Nephron progenitor cell (in vitro differentiated cells): ENCODE measurements at regions not wholly inside any gene's neighbourhood (a gene's known extent, or its start where the extent isn't known, plus 50 kb on each side); places are given as distances from the start of the nearest gene placed in this dataset.

Experiments
- DNase-seq: peaks from one replicate; pipeline ENCODE4 v3.0.0; 2021
- H3K27ac Mint-ChIP-seq: 2 replicates; pipeline ENCODE4 v1.8.0; 2021; ENCODE audit warnings: mild to moderate bottlenecking, moderate library complexity, mixed read lengths
- H3K27me3 Mint-ChIP-seq: 2 replicates; pipeline ENCODE4 v1.8.0; 2021; ENCODE audit warnings: mild to moderate bottlenecking, low read depth, mixed read lengths; ENCODE audit not compliant: poor library complexity
- H3K36me3 Mint-ChIP-seq: 2 replicates; pipeline ENCODE4 v1.8.0; 2021; ENCODE audit warnings: low read depth, mixed read lengths
- H3K4me1 Mint-ChIP-seq: 2 replicates; pipeline ENCODE4 v1.8.0; 2021; ENCODE audit warnings: mixed read lengths
- H3K4me3 Mint-ChIP-seq: 2 replicates; pipeline ENCODE4 v1.8.0; 2021; ENCODE audit warnings: mild to moderate bottlenecking, moderate library complexity, mixed read lengths
- H3K9me3 Mint-ChIP-seq: 2 replicates; pipeline ENCODE4 v1.8.0; 2021; ENCODE audit warnings: mild to moderate bottlenecking, moderate library complexity, mixed read lengths
- TF ChIP-seq, protein P1 (sequence below): fragments of 200-600 bp; sonication (generic); IDR thresholded peaks from 2 replicates; pipeline ENCODE4 v1.5.0; 2021; ENCODE audit warnings: antibody characterized with exemption

DNA sequence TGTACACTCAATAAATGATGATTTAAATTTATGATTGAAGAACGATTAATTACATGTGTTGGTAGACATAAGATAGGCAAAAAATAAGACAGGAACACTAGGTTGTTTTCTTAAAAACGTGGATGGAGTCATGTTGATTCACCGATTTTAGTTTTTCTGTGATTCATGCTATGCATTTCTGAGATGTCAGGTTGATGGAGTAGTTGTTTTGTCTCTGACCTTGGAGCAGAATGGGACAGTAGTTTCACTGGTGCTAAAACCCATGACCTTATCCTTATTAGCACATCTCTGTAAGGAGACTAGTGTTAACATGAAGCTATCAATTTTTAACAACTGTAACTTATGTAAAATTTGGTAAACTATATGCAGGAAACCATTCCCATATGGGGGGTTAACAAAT is 611.6 kb upstream of the FZD8 start:
- TF ChIP-seq, protein P1, sequence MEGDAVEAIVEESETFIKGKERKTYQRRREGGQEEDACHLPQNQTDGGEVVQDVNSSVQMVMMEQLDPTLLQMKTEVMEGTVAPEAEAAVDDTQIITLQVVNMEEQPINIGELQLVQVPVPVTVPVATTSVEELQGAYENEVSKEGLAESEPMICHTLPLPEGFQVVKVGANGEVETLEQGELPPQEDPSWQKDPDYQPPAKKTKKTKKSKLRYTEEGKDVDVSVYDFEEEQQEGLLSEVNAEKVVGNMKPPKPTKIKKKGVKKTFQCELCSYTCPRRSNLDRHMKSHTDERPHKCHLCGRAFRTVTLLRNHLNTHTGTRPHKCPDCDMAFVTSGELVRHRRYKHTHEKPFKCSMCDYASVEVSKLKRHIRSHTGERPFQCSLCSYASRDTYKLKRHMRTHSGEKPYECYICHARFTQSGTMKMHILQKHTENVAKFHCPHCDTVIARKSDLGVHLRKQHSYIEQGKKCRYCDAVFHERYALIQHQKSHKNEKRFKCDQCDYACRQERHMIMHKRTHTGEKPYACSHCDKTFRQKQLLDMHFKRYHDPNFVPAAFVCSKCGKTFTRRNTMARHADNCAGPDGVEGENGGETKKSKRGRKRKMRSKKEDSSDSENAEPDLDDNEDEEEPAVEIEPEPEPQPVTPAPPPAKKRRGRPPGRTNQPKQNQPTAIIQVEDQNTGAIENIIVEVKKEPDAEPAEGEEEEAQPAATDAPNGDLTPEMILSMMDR, result no peak
- Mint-ChIP-seq H3K4me1 (peaks cover 8% of the 10 kb centered on the region), H3K36me3 (no peaks in the 10 kb centered on the region), H3K27me3 (no peaks in the 10 kb centered on the region), H3K4me3 (no peak overlapping the region), H3K9me3 (no peaks in the 10 kb centered on the region), H3K27ac (no peak overlapping the region)
- no peak for DNase-seq

DNA sequence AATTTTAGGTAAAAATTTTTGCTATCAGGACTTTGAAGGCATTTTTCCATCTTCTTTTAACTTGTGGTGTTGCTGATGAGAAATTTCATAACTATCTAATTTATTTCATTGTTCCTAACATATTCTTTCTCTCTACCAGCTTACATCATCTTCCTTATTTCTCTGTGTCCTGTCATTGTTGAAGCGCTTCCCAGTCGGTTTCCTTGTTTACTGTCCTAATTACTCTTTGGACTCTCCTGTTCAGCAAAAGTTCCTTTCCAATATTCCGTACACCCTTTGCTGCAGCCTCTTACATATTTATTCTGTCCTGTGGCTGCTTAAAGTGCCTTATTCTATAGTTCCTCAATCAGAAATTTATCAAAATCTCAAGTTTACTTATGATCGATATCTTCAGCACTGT is 609.0 kb upstream of the FZD8 start:
- Mint-ChIP-seq H3K4me1 (peaks cover 2% of the 10 kb centered on the region), H3K36me3 (no peaks in the 10 kb centered on the region), H3K4me3 (no peak overlapping the region), H3K9me3 (no peaks in the 10 kb centered on the region), H3K27ac (peak overlapping the region; percentile 77), H3K27me3 (peaks cover 4% of the 10 kb centered on the region)
- no peak for DNase-seq
- TF ChIP-seq, protein P1, result no peak

DNA sequence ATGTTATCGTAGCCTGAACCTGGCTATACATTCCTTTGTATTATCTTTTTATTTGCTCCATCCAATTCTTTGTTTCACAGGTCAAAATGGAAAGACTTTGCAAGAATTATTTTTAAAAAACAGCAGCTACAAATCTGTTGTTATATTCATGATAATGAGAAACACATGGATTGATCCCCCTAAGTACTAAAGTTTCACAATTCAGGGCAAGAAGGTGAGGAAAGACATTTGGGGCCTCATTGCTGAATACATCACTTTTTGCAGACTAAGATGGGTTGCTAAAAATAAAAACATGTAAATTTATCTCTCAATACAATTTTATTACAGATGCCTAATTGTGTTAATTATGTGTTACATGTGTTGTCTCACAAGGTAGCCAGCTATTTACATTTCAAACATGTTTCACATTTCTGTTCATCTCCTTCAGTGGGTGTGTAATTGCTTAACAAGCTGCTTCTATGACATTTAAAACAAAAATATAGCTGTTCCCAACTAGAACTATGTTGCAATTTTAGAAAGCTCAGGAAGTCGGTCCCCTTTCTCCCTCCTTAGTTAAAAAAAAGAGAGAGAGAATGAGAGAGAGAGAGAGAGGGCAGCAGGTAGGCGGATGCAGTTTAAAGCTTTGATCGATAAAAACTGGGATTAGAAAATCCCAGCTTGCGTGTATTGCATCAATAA is 606.3 kb upstream of the FZD8 start:
- H3K27me3 Mint-ChIP-seq, result peaks cover 4% of the 10 kb centered on the region
- no peaks in the 10 kb centered on the region for H3K4me1 Mint-ChIP-seq
- H3K4me3 Mint-ChIP-seq, result no peak overlapping the region
- no peaks in the 10 kb centered on the region for H3K9me3 Mint-ChIP-seq
- no peak for DNase-seq
- TF ChIP-seq, protein P1, result no peak
- no peak overlapping the region for H3K27ac Mint-ChIP-seq
- no peaks in the 10 kb centered on the region for H3K36me3 Mint-ChIP-seq

DNA sequence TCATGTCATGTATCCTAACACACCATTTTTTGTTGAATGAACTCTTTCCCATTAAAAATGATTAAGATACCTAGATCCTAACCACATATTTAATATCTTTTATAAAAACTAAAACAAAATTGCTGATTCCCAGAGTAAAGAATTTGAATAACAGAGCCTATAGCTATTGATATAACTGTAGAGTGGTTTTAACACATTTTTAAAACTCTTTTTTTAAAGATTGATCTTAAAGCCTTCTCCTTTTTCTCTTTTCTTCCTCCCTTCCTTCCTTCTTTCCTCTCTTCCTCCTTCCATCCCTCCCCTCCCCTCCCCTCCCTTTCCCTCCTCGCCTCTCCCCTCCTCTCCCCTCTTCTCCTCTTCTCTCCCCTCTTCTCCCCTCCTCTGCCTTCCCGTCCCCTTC is 605.4 kb upstream of the FZD8 start:
- Mint-ChIP-seq H3K4me1 (no peaks in the 10 kb centered on the region), H3K36me3 (no peaks in the 10 kb centered on the region), H3K27ac (no peak overlapping the region), H3K4me3 (no peak overlapping the region), H3K9me3 (peaks cover 7% of the 10 kb centered on the region), H3K27me3 (peaks cover 8% of the 10 kb centered on the region)
- no peak for DNase-seq
- TF ChIP-seq, protein P1, result no peak

DNA sequence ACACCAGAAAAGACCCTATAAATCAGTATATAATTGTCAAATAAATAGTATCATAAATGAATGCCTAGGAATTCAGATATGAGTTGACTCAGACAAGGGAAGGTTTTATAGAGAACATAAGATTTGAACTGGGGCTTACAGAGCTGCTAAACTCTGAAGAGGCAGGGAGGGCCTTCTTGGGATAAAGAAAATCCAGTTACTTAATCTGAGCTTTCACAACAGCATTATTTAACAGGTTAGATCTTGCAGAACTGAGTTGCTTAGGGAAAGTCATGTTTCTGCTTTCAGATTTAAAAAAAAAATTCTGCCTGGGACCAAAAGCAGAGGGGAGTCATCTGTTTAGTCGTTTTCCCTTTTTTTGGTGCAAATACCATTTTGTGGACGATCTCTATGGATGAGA is 594.8 kb upstream of the FZD8 start:
- no peak for DNase-seq
- peaks cover 5% of the 10 kb centered on the region for H3K27me3 Mint-ChIP-seq
- H3K27ac Mint-ChIP-seq, result no peak overlapping the region
- no peaks in the 10 kb centered on the region for H3K36me3 Mint-ChIP-seq
- TF ChIP-seq, protein P1, result no peak
- H3K4me1 Mint-ChIP-seq, result no peaks in the 10 kb centered on the region
- no peak overlapping the region for H3K4me3 Mint-ChIP-seq
- peaks cover 25% of the 10 kb centered on the region for H3K9me3 Mint-ChIP-seq

DNA sequence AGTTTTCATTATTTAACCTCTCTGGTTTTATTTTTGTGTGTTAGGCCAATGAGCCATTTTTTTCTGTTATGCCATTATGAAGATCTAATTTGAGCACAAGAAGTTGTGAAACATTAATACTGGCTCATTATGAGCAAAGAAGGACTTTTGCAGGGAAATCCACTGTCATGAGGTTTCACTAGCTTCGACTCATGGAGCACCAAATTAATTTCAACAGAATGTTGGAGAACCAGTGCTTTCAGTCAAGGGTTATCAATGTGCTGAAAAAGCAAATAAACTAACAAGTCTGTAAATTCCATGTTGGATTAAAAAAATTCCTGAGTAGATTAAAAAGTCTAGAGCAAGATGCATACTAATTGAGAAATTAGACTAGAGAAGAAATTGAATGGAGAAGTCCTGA is 594.2 kb upstream of the FZD8 start:
- TF ChIP-seq, protein P1, result no peak
- Mint-ChIP-seq H3K27ac (no peak overlapping the region), H3K36me3 (no peaks in the 10 kb centered on the region), H3K9me3 (peaks cover 27% of the 10 kb centered on the region), H3K27me3 (peaks cover 5% of the 10 kb centered on the region), H3K4me3 (no peak overlapping the region), H3K4me1 (no peaks in the 10 kb centered on the region)
- no peak for DNase-seq
